AG04450 (cell line): ENCODE measurements at regions not wholly inside any gene's neighbourhood (a gene's known extent, or its start where the extent isn't known, plus 50 kb on each side); places are given as distances from the start of the nearest gene placed in this dataset.
"Not testable (repeated sequence)": the region's sequence is repeated elsewhere in the genome, so short reads cannot be mapped to it uniquely, and the experiment has no call there.

ENCODE experiments used
- CTCF ChIA-PET: fragments of 300-600, 350-600 bp; formaldehyde crosslinking; extraction: SDS; loops from one replicate; lab custom pipeline; 2022; ENCODE audit warnings: antibody characterized with exemption, inconsistent platforms; lab: Charles Lee
- POLR2A ChIA-PET: fragments of 350-600 bp; formaldehyde crosslinking; extraction: SDS; loops from one replicate; lab custom pipeline; 2021; ENCODE audit warnings: antibody characterized with exemption, inconsistent platforms; lab: Yijun Ruan, JAX
- DNase-seq: peaks from one replicate; pipeline ENCODE4 v3.0.0-alpha.2; 2011; ENCODE audit warnings: low read depth, low spot score
- H3K27ac ChIP-seq: one replicate; pipeline ENCODE4 v1.5.1; 2012; ENCODE audit warnings: low read depth, low read length, control low read depth
- H3K27me3 ChIP-seq: one replicate; pipeline ENCODE4 v1.6.0; 2012; ENCODE audit warnings: low read length; ENCODE audit not compliant: control insufficient read depth, insufficient read depth
- H3K4me3 ChIP-seq: 2 replicates; pipeline ENCODE4 v1.5.1; 2011; ENCODE audit warnings: mild to moderate bottlenecking, low read depth, low read length, control low read depth
- H3K9me3 ChIP-seq: 2 replicates; pipeline ENCODE4 v1.5.1; 2012; ENCODE audit warnings: low read length; ENCODE audit not compliant: control insufficient read depth, insufficient read depth
- CTCF ChIP-seq: IDR thresholded peaks from 2 replicates; pipeline ENCODE4 v1.5.1; 2011; ENCODE audit warnings: low read depth, low read length, control low read depth, inconsistent platforms

- H3K4me3 ChIP-seq, POLR2A ChIA-PET, H3K27me3 ChIP-seq, DNase-seq, H3K9me3 ChIP-seq, H3K27ac ChIP-seq: not testable (repeated sequence)
- CTCF ChIA-PET = interaction anchor here (0.6 kb wide), 1 partner anchor 184 kb away, joined by 3 read pairs; no protein-coding TSS in a partner anchor
Measured at GRCh38 chr12:76971216-76971879, 92.5 kb upstream of the CSRP2 start.

GRCh38 chr12:76967181-76967885 lies 88.5 kb upstream of the CSRP2 start:
- Histone ChIP-seq H3K4me3 (no peak overlapping the region), H3K27ac (no peak overlapping the region), H3K9me3 (no peaks in the 10 kb centered on the region), H3K27me3 (no peaks in the 10 kb centered on the region)
- no peak for TF ChIP-seq CTCF
- ChIA-PET POLR2A (no interaction called here), CTCF (interaction anchor here (3.0 kb wide), 1 partner anchor 44 kb away, joined by 11 read pairs; no protein-coding TSS in a partner anchor)
- DNase-seq = no peak

- Histone ChIP-seq H3K4me3 (no peak overlapping the region), H3K27ac (no peak overlapping the region), H3K27me3 (no peaks in the 10 kb centered on the region), H3K9me3 (no peaks in the 10 kb centered on the region)
- POLR2A ChIA-PET = no interaction called here
- no peak for DNase-seq
- TF ChIP-seq CTCF = no peak
- CTCF ChIA-PET = no interaction called here
Measured at GRCh38 chr12:76964784-76965571, 86.2 kb upstream of the CSRP2 start.

GRCh38 chr12:76962099-76962498 lies 83.3 kb upstream of the CSRP2 start:
- DNase-seq = no peak
- POLR2A ChIA-PET = no interaction called here
- no peak overlapping the region for H3K4me3 ChIP-seq
- no peaks in the 10 kb centered on the region for H3K9me3 ChIP-seq
- CTCF ChIA-PET = no interaction called here
- no peak for TF ChIP-seq CTCF
- H3K27ac ChIP-seq = no peak overlapping the region
- no peaks in the 10 kb centered on the region for H3K27me3 ChIP-seq

GRCh38 chr12:76957301-76957700 lies 78.5 kb upstream of the CSRP2 start:
- H3K4me3 ChIP-seq = no peak overlapping the region
- H3K27me3 ChIP-seq = no peaks in the 10 kb centered on the region
- no peaks in the 10 kb centered on the region for H3K9me3 ChIP-seq
- no peak overlapping the region for H3K27ac ChIP-seq
- POLR2A ChIA-PET = no interaction called here
- CTCF ChIA-PET = interaction anchor here (2.2 kb wide), 1 partner anchor 53 kb away, joined by 9 read pairs; no protein-coding TSS in a partner anchor
- no peak for TF ChIP-seq CTCF
- DNase-seq = no peak
